Lower lobe of right lung (tissue), 2 donors: ENCODE measurements at regions not wholly inside any gene's neighbourhood (a gene's known extent, or its start where the extent isn't known, plus 50 kb on each side); places are given as distances from the start of the nearest gene placed in this dataset.

Experiments used
- ATAC-seq, 2 donors: fragments of 200-7000 bp; cut with Tn5 transposase; one replicate each; pipeline ENCODE4 v1.9.1; 2020 to 2022; ENCODE audit warnings: mild to moderate bottlenecking in 2 of 2, moderate library complexity in 2 of 2
- DNase-seq: peaks from one replicate; pipeline ENCODE4 v3.0.0-alpha.2; 2020
- H3K27ac ChIP-seq: fragments of 200-600 bp; one replicate; pipeline ENCODE4 v1.8.0; 2022
- H3K27me3 ChIP-seq: fragments of 200-600 bp; one replicate; pipeline ENCODE4 v1.8.0; 2022; ENCODE audit warnings: low read depth
- H3K36me3 ChIP-seq: fragments of 200-600 bp; one replicate; pipeline ENCODE4 v1.8.0; 2022; ENCODE audit warnings: mild to moderate bottlenecking
- H3K4me1 ChIP-seq: fragments of 200-600 bp; one replicate; pipeline ENCODE4 v1.8.0; 2022
- H3K4me3 ChIP-seq: fragments of 200-600 bp; one replicate; pipeline ENCODE4 v1.8.0; 2022; ENCODE audit warnings: mild to moderate bottlenecking
- H3K9me3 ChIP-seq: fragments of 200-600 bp; one replicate; pipeline ENCODE4 v1.8.0; 2022
- CTCF ChIP-seq: fragments of 200-600 bp; IDR thresholded peaks from one replicate; pipeline ENCODE4 v1.8.0; 2022; ENCODE audit warnings: antibody characterized with exemption, mild to moderate bottlenecking
- intact Hi-C: fragments of 100-400 bp; cut with DNase I; formaldehyde crosslinking; loops from one replicate; pipeline ENCODE4 v1.11.0; 2022
- donor health status: DM: no; HTN: yes; CAD: no; lungs with severe emphysema.

DNA sequence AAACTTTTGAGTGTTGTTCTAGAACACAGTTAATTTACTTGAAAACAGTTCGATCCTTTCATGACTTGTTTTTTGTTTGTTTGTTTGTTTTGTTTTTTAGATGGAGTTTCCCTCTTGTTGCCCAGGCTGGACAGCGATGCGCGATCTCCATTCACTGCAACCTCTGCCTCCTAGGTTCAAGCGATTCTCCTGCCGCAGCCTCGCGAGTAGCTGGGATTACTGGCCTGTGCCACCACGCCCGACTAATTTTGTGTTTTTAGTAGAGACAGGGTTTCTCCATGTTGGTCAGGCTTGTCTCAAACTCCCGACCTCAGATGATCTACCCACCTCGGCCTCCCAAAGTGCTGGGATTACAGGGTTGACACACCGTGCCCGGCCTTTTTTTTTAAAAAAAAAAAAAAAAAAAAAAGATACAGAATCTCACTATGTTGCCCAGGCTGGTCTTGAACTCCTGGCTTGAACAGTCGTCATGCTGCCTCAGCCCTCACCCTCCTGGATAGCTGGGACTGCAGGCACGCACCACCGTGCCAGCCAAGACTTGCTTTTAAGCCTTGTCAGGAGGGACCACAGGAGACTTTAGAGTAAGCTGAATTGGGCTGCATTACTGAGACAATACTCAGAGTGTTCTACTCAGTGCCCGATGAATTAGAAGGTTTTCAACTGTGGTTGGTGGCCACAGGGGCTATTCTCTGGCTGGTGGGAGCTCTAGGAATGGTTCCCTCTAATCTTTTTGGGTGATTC lies 76.7 kb upstream of the SLC22A16 start:
- ATAC-seq: no peak
- H3K4me3 ChIP-seq: no peak overlapping the region
- no peak for DNase-seq
- no peaks in the 10 kb centered on the region for H3K9me3 ChIP-seq
- intact Hi-C loops: no loop called here
- H3K27me3 ChIP-seq: no peaks in the 10 kb centered on the region
- H3K36me3 ChIP-seq: no peaks in the 10 kb centered on the region
- TF ChIP-seq CTCF: no peak
- no peaks in the 10 kb centered on the region for H3K4me1 ChIP-seq
- H3K27ac ChIP-seq: no peak overlapping the region

DNA sequence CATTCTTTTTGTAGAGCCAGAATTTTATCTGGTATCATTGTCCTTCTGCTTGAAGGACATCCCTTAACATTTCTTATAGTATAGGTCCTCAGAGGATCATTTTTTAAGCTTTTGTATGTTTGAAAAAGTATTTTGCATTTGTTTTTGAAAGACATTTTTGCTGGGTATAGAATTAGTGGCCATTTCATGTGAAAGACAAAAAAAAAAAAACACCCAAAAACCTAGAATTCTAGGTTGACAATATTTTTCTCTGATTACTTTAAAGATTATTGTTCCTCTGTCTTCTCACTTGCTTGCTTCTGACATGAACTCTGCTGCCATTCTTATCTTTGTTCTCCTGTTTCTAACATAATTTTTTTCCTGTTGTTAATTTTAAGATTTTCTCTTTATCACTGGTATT lies 75.7 kb upstream of the SLC22A16 start:
- no peaks in the 10 kb centered on the region for H3K36me3 ChIP-seq
- H3K4me3 ChIP-seq: no peak overlapping the region
- H3K27ac ChIP-seq: no peak overlapping the region
- no peaks in the 10 kb centered on the region for H3K27me3 ChIP-seq
- intact Hi-C loops: no loop called here
- ATAC-seq: no peak
- TF ChIP-seq CTCF: no peak
- no peaks in the 10 kb centered on the region for H3K4me1 ChIP-seq
- no peaks in the 10 kb centered on the region for H3K9me3 ChIP-seq
- no peak for DNase-seq

- no peaks in the 10 kb centered on the region for H3K9me3 ChIP-seq
- no peaks in the 10 kb centered on the region for H3K36me3 ChIP-seq
- H3K4me3 ChIP-seq: no peak overlapping the region
- no peak overlapping the region for H3K27ac ChIP-seq
- DNase-seq: no peak
- intact Hi-C loops: no loop called here
- no peak for ATAC-seq
- TF ChIP-seq CTCF: no peak
- H3K27me3 ChIP-seq: no peaks in the 10 kb centered on the region
- H3K4me1 ChIP-seq: no peaks in the 10 kb centered on the region
Measured at GRCh38 chr6:110551088-110551487, 74.7 kb upstream of the SLC22A16 start.

DNA sequence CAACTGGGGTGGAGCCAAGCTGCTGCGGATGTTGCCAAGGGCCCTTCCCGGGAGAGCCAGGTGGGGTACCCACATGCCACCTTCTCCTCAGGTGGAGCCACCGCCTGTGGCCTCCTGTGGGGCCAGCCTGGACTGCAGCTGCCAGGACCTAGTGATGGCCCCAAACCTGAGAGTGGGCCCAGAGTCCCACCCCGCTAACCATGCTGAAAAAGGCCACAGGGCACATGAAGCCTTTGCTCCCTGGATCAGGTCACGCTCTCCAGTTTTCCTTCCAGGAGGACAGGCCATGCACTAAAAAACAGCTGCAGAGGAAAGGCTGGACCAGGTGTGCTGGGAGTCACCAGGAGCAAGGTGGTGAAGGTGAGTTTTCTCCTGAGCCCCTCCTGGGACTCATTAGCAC lies 73.9 kb upstream of the SLC22A16 start:
- intact Hi-C loops: no loop called here
- Histone ChIP-seq H3K4me1 (no peaks in the 10 kb centered on the region), H3K36me3 (no peaks in the 10 kb centered on the region), H3K4me3 (no peak overlapping the region), H3K27me3 (no peaks in the 10 kb centered on the region), H3K27ac (no peak overlapping the region), H3K9me3 (no peaks in the 10 kb centered on the region)
- TF ChIP-seq CTCF: no peak
- no peak for ATAC-seq
- no peak for DNase-seq

DNA sequence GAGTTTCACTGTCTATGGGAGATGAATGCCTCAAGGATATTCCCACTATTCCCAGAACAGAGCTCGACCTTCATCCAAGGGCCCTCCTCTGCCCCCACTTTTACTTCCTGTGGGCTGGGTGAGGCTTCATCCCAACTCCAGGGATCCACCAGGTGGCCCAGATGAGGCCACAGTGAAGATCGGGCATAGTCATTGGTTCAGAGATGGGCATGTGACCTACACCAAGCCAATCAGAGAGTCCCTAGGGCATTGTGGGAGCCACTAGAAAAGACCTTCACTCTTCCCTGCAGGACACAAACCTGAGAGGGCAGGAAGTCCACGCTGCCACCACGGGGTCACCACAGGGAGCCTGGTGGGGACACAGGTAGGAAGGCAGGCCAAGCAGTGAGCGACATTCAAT lies 72.9 kb upstream of the SLC22A16 start:
- Histone ChIP-seq H3K4me1 (no peaks in the 10 kb centered on the region), H3K36me3 (no peaks in the 10 kb centered on the region), H3K27ac (no peak overlapping the region), H3K9me3 (no peaks in the 10 kb centered on the region), H3K4me3 (no peak overlapping the region), H3K27me3 (no peaks in the 10 kb centered on the region)
- no peak for TF ChIP-seq CTCF
- DNase-seq: no peak
- no peak for ATAC-seq
- intact Hi-C loops: no loop called here
